ENCODE measurements at regions not wholly inside any gene's neighbourhood (a gene's known extent, or its start where the extent isn't known, plus 50 kb on each side); places are given as distances from the start of the nearest gene placed in this dataset.

DNA sequence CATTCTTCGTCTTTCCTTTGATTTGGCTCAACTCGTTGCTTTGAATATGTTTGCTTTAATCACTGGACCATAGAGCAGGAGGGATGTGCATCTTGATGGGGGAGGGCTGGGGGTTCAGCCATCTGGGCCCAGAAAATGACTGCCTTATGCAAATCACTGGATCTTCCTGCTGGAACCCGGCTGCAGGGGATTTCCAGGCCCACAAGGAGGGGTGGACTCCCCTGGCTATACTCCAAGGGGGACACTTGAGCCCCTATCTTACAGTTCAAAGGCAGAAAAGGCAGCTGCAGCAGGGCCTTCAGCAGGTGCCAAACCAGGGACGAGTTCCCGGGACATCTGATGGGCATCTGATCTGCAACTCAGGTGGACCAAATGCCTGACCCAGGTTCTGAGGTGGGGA is 122.5 kb downstream of the DICER1 start:
- no peak for DNase-seq (ENCODE audit: low spot score)
- TF ChIP-seq, protein P1, sequence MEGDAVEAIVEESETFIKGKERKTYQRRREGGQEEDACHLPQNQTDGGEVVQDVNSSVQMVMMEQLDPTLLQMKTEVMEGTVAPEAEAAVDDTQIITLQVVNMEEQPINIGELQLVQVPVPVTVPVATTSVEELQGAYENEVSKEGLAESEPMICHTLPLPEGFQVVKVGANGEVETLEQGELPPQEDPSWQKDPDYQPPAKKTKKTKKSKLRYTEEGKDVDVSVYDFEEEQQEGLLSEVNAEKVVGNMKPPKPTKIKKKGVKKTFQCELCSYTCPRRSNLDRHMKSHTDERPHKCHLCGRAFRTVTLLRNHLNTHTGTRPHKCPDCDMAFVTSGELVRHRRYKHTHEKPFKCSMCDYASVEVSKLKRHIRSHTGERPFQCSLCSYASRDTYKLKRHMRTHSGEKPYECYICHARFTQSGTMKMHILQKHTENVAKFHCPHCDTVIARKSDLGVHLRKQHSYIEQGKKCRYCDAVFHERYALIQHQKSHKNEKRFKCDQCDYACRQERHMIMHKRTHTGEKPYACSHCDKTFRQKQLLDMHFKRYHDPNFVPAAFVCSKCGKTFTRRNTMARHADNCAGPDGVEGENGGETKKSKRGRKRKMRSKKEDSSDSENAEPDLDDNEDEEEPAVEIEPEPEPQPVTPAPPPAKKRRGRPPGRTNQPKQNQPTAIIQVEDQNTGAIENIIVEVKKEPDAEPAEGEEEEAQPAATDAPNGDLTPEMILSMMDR (IDR thresholded peaks at IDR 0.05): no peak
- no peak for ATAC-seq (ENCODE audit: low FRiP score)

DNA sequence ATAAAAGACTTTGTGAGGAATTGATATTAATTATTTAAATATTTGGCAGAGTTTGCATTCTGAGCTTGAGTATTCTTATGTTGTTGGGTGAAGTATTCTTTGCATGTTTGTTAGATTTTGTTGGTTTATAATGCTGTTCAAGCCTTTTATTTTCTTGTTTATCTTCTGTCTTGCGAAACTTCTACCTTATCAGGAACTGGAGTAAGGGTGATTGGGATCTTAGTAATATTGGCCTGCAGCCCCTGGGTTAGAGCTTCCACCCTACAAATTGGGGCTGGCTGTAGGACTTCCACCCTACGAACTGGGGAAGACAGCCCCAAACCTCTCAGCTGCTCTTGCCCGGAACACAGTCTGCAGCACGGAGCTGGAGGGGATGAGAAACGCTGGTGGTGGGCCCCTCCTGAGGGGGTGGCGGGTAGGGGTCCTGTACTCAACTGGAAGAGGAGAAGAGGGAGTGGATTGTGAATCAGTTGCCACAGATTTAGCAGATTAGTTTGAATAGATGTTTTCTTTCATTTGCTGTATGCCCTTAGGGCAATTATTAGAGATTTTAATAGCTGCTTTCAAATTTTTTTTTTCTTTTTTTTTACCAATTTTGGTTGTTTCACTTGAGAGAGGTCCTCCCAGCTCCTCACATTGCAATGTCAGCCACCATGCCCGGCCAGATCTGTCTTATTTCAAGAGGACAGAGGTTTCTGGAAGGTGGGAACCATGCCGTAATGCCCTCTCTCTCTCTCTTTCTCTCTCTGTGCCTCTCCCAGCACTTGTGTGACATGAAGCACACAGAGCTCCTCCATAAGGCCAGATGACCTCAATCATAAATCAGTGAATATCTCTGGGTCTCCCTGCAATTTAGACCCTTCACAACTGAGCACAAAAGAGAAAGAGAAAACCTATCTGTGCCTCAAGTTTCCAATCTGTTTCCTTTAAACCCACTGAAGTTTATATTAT is 123.4 kb downstream of the DICER1 start:
- ATAC-seq (ENCODE audit: low FRiP score) (no peak), DNase-seq (ENCODE audit: low spot score) (no peak)
- TF ChIP-seq, protein P1 (IDR thresholded peaks at IDR 0.05): no peak

DNA sequence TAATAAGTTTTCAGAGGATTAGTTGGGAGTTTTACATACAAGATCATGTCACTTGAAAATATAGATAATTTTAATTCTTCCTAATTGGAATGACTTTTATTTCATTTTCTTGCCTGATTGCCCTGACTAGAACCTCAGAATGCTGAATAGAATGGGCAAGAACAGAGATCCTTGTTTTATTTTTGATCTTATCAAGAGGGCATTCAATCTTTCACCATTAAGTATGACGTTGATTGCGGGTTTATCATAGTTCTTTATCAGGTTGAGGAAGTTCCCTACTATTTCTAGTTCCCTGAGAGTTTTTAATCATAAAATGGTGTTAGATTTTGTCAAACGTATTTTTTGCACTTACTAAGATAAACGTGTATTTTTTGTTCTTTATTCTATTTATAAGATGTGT is 124.3 kb downstream of the DICER1 start:
- ATAC-seq (ENCODE audit: low FRiP score) (no peak), DNase-seq (ENCODE audit: low spot score) (no peak)
- TF ChIP-seq, protein P1 (IDR thresholded peaks at IDR 0.05): no peak

DNA sequence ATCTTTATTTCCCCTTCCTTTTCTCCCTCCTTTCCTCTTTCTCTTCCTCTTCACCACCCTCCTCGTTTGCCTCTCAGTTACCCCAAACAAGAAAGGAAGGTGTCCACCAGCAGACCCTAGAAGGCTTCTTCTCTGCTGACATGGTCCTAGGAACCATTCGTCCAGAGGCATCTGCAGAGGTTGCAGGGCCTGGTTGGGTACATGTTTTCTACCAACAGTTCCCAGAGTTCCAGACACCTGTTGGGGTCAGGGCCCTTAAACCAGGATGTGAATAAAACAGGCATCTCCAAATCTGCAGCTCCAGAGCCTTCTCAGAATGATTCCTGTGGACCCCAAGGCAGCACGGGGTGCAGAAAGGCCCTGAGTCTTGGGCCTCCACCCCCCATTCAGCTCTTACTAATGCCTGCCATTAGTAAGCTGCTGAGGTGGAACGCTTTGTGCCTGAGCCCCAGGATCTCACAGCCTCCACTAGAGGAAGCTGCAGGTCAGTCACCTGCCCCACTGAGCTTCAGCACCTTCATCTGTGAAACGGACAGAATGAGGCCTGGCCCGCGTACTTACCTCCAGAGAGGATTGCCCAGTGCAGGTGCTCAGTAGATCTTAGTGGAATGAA is 130.4 kb downstream of the DICER1 start:
- no peak for ATAC-seq (ENCODE audit: low FRiP score)
- DNase-seq (ENCODE audit: low spot score): no peak
- TF ChIP-seq, protein P1 (IDR thresholded peaks at IDR 0.05): no peak

DNA sequence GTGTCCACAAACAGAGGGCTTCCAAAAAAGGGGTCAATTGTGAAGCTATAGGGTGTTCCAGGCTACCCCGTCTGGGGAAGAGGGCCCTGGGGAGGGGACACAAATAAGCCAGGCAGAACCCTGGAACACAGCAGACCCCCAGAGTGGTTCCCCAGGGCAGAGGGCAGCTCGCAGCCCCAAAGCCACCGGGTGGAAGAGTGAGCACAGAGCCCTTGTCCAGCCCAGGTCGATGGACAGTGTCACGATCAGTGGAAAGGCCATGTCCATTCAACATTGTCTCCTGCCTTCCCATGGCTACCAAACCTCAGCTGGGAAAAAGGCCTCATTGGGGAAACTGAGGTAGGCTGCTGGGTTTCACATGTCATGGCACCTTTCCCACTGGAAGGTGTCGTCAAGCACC is 131.4 kb downstream of the DICER1 start:
- TF ChIP-seq, protein P1 (IDR thresholded peaks at IDR 0.05): no peak
- no peak for ATAC-seq (ENCODE audit: low FRiP score)
- no peak for DNase-seq (ENCODE audit: low spot score)

DNA sequence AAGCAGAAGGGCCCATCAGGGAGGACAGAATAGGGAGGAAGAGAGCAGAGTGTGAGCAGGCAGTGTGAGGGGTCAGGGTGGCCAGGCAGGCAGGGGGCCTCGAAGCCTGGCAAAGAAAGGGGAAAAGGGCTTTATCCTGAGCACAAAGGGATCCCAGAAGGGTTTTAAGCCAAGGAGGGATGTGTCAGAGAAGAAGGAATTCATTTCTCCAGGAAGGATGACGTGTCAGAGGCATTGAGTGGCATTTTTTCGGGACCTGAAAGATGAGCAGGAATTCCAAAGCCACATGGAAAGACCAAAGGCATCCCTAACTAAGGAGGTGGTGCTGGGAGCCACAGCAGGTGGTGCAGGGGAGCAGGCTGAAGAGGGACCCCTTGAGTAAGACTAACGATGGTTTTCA is 132.1 kb downstream of the DICER1 start:
- DNase-seq (ENCODE audit: low spot score): no peak
- TF ChIP-seq, protein P1 (IDR thresholded peaks at IDR 0.05): no peak
- ATAC-seq (ENCODE audit: low FRiP score): no peak
